GM19324 (cell line): ENCODE measurements at regions not wholly inside any gene's neighbourhood (a gene's known extent, or its start where the extent isn't known, plus 50 kb on each side); places are given as distances from the start of the nearest gene placed in this dataset.

Experiments used
- ATAC-seq: cut with Tn5 transposase; IDR thresholded peaks from one replicate; pipeline ENCODE4 v1.9.1; 2021; ENCODE audit warnings: mild to moderate bottlenecking, moderate library complexity; ENCODE audit not compliant: unreplicated experiment, low FRiP score

DNA sequence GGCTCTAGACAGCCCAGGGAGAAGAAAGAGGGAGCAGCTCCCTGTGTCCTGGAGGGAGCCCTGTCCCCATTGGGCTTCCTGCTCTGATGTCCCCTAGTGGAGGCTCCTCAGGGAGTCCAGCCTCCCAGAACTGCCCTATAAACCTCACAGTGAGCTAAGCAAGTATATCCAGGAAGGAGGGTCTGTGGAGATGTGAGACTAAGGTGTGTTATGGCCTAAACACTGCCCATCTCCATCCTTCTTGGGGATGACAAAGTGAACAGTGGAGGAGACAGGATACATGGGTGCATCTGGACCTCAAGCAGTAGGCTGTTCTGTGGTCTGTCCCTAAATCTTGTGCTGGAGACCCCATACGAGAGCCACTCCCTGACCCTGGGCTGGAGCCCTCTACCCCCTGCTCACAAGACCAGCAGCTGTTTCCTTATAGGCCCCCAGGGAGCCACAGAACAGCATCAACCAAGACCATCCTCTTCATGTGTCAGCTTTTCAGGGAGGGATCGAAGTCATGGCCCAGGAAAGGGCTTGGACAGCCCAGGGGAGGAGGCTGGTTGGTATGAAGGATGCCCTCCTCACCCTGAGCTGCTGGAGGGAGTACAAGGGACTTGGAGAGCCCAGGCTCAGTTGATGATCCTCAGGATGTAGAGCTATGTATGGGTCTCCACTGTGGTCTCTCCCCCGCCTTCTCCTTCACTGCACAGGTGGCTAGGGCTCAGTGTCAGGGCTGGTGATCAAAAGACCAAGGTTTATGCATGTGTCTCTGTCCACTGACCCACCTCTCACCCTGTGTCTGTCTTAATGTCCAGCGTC is 49.7 kb upstream of the TOP3B start:
- no peak for ATAC-seq
